WERI-Rb-1 (cell line): ENCODE measurements at regions not wholly inside any gene's neighbourhood (a gene's known extent, or its start where the extent isn't known, plus 50 kb on each side); places are given as distances from the start of the nearest gene placed in this dataset.

ENCODE experiments used
- DNase-seq: peaks from one replicate; pipeline ENCODE4 v3.0.0-alpha.2; 2020
- H3K27ac ChIP-seq: fragments of 250-450 bp; sonication (Bioruptor Pico); 2 replicates; pipeline ENCODE4 v1.5.1; 2020; ENCODE audit warnings: mild to moderate bottlenecking, moderate library complexity
- H3K27me3 ChIP-seq: fragments of 250-450 bp; sonication (Bioruptor Pico); 2 replicates; pipeline ENCODE4 v1.5.1; 2021; ENCODE audit warnings: mild to moderate bottlenecking, low read depth, moderate library complexity; ENCODE audit not compliant: insufficient read depth, severe bottlenecking
- H3K36me3 ChIP-seq: fragments of 250-450 bp; sonication (Bioruptor Pico); 2 replicates; pipeline ENCODE4 v1.5.1; 2020; ENCODE audit warnings: mild to moderate bottlenecking, moderate library complexity
- H3K4me3 ChIP-seq: 2 replicates; pipeline ENCODE4 v1.5.1; 2011; ENCODE audit warnings: low read depth, mild to moderate bottlenecking, control low read depth, low read length
- H3K9me3 ChIP-seq: fragments of 250-450 bp; sonication (Bioruptor Pico); 2 replicates; pipeline ENCODE4 v1.5.1; 2021; ENCODE audit warnings: mild to moderate bottlenecking, moderate library complexity; ENCODE audit not compliant: severe bottlenecking
- TF ChIP-seq, protein P1 (sequence below): IDR thresholded peaks from 2 replicates; pipeline ENCODE4 v1.5.1; 2011; ENCODE audit warnings: low read depth, mild to moderate bottlenecking, control low read depth, inconsistent platforms, low read length

DNA sequence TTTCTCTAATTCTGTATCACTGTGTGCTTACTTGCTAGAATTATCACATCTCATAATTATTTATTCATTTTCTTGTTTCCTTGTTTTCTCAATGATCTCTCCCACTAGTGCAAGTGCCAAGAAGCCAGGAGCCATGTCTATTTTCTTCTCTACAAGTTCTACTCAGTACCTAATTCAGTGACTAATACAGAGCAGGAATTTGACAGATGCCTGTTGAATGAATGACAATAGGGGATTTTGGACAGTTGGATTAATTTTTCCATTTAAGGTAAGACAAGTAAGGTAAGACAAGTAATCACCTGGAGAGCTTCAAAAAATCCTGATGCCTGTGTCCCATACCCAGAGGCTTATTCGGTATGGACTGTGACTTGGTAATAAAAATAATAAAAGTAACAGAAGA is 81.0 kb downstream of the EDN1 start:
- H3K27me3 ChIP-seq = no peaks in the 10 kb centered on the region
- H3K4me3 ChIP-seq = no peak overlapping the region
- H3K36me3 ChIP-seq = no peaks in the 10 kb centered on the region
- no peaks in the 10 kb centered on the region for H3K9me3 ChIP-seq
- DNase-seq = no peak
- TF ChIP-seq, protein P1, sequence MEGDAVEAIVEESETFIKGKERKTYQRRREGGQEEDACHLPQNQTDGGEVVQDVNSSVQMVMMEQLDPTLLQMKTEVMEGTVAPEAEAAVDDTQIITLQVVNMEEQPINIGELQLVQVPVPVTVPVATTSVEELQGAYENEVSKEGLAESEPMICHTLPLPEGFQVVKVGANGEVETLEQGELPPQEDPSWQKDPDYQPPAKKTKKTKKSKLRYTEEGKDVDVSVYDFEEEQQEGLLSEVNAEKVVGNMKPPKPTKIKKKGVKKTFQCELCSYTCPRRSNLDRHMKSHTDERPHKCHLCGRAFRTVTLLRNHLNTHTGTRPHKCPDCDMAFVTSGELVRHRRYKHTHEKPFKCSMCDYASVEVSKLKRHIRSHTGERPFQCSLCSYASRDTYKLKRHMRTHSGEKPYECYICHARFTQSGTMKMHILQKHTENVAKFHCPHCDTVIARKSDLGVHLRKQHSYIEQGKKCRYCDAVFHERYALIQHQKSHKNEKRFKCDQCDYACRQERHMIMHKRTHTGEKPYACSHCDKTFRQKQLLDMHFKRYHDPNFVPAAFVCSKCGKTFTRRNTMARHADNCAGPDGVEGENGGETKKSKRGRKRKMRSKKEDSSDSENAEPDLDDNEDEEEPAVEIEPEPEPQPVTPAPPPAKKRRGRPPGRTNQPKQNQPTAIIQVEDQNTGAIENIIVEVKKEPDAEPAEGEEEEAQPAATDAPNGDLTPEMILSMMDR = no peak
- no peak overlapping the region for H3K27ac ChIP-seq

DNA sequence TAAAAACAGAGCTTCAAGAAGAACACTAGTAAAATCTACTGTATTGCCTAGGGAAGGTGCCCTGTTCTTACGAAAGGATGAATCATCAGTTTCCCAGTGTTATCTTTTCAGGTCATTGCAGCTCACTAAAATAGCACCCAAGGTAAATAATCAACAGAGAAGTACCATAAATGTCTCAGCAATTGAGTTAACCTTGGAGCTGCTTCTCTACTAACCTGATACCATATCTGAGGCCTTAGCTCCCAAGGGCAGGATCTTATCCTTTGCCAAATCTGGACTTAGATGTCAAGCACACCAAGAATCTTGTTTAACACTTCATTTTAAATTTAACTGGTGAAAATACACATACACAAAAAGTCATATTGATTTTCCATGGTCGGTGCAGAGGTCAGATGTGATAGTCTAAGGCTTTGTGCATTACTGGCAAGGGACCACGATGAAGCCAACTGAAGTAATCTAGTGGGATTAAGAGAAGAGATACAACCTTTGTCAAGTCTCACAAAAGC is 81.5 kb downstream of the EDN1 start:
- no peak overlapping the region for H3K4me3 ChIP-seq
- H3K27me3 ChIP-seq = no peaks in the 10 kb centered on the region
- H3K36me3 ChIP-seq = no peaks in the 10 kb centered on the region
- no peaks in the 10 kb centered on the region for H3K9me3 ChIP-seq
- TF ChIP-seq, protein P1 = no peak
- no peak for DNase-seq
- H3K27ac ChIP-seq = no peak overlapping the region

DNA sequence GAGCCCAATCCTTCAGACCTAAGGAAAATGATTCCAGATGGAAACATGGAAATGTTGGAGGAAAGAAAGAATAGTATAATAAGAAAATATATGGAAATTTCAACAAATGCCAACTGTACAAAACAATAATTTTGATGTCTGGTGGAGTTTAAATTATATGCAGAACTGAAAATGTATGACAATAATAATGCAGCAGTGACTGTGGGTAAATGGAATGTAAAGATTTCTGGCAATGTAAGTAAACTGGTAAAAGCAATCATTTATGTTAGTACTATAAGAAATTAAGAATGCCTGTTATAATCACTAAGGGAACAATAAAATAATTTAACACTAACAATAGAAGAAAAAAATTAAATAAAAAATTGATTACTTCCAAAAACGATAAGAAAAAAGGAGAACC is 89.0 kb downstream of the EDN1 start:
- no peak overlapping the region for H3K27ac ChIP-seq
- TF ChIP-seq, protein P1 = no peak
- DNase-seq = no peak

DNA sequence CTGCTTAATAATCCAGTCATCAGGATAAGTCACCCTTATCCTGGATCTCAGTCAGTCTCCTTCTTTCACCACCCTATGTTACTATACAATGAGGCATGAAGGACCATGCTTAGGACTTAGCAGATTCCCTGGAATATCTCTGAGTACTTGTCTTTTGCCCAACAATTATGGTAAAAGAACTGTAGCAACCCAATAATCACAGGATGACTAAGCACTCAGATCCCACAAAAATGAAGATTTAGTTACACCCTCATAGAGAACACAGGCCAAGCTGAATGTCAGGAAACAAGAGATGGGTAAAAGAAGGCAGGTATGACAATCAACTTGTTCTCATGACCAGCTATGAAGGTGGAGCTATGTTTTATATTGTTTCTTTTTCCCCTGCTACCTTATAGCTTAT is 91.4 kb downstream of the EDN1 start:
- H3K27ac ChIP-seq = no peak overlapping the region
- TF ChIP-seq, protein P1 = no peak
- H3K27me3 ChIP-seq = no peaks in the 10 kb centered on the region
- H3K9me3 ChIP-seq = no peaks in the 10 kb centered on the region
- H3K4me3 ChIP-seq = no peak overlapping the region
- DNase-seq = no peak
- no peaks in the 10 kb centered on the region for H3K36me3 ChIP-seq

More for the DNA sequence above, 89.0 kb downstream of the EDN1 start:
- H3K36me3 ChIP-seq = no peaks in the 10 kb centered on the region
- no peaks in the 10 kb centered on the region for H3K27me3 ChIP-seq
- H3K9me3 ChIP-seq = no peaks in the 10 kb centered on the region
- no peak overlapping the region for H3K4me3 ChIP-seq

DNA sequence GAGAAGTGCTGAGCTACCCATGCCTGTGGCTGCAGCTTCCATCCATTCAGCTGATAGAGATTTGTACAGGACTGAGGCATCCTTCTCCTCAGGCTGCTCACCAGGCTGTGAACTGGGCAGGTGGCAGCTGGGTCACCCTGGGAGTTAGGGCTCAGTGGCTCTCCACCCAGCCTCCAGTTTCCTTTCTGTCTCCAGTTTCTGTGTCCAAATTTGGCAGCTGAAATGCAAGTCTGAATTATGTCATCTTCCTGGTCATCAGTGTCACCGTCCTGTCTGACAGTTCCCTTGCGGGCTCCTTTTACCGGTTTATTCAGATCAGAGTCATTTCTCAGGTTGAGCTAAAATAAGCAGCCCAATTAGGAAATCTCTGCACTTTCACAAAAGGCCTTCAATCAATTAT is 93.3 kb downstream of the EDN1 start:
- no peaks in the 10 kb centered on the region for H3K9me3 ChIP-seq
- no peaks in the 10 kb centered on the region for H3K27me3 ChIP-seq
- no peak for DNase-seq
- no peak overlapping the region for H3K27ac ChIP-seq
- no peak overlapping the region for H3K4me3 ChIP-seq
- no peaks in the 10 kb centered on the region for H3K36me3 ChIP-seq
- TF ChIP-seq, protein P1 = no peak

DNA sequence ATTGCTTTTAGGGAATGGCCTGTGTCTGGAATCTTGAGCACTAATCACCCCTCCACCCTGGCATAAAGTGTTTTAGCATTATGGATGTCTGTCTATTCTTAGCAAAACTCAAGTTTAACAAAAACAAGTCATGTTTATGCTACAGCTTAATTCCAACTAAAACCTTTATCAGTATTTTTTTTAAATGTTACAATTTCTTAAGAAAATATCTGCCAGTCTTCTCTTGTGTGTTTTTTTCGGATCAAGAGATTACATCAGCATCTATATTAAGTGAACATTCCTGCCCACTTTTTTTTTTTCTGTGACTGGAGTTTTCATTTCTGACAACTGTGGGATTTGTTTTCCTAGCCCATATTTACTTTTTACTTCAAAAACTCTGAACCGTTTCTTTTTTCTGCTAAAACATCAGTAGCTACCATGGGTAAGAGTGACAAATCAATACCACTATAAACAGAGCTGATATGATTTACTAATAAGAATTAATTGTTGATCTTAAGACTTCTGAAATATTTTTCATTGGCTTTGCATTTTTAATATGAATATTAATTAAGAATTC is 94.3 kb downstream of the EDN1 start:
- TF ChIP-seq, protein P1 = no peak
- no peak for DNase-seq
- Histone ChIP-seq H3K36me3 (no peaks in the 10 kb centered on the region), H3K27ac (no peak overlapping the region), H3K4me3 (no peak overlapping the region), H3K27me3 (no peaks in the 10 kb centered on the region), H3K9me3 (no peaks in the 10 kb centered on the region)
